T-helper 2 cell treated with Interferon-gamma antibody and Interleukin-4, amounts not matched to agents 5 μg/mL and 100 μg/mL, for 36 hours (primary cell): ENCODE measurements at regions not wholly inside any gene's neighbourhood (a gene's known extent, or its start where the extent isn't known, plus 50 kb on each side); places are given as distances from the start of the nearest gene placed in this dataset.
"Not testable (repeated sequence)": the region's sequence is repeated elsewhere in the genome, so short reads cannot be mapped to it uniquely, and the experiment has no call there.

Experiments used
- DNase-seq: peaks from one replicate; pipeline ENCODE4 v3.0.0; 2021; ENCODE audit warnings: low spot score
- H3K27ac Mint-ChIP-seq: one replicate; pipeline ENCODE4 v1.8.0; 2021; ENCODE audit warnings: mild to moderate bottlenecking, mixed read lengths
- H3K27me3 Mint-ChIP-seq: one replicate; pipeline ENCODE4 v1.8.0; 2021; ENCODE audit warnings: low read depth, mixed read lengths
- H3K36me3 Mint-ChIP-seq: one replicate; pipeline ENCODE4 v1.8.0; 2021; ENCODE audit warnings: low read depth, mixed read lengths
- H3K4me1 Mint-ChIP-seq: one replicate; pipeline ENCODE4 v1.8.0; 2021; ENCODE audit warnings: low read depth, mixed read lengths
- H3K4me3 Mint-ChIP-seq: one replicate; pipeline ENCODE4 v1.8.0; 2022; ENCODE audit warnings: mild to moderate bottlenecking, moderate library complexity, mixed read lengths
- H3K9me3 Mint-ChIP-seq: one replicate; pipeline ENCODE4 v1.8.0; 2021; ENCODE audit warnings: mixed read lengths

GRCh38 chr12:25315388-25315787, 64.7 kb upstream of the KRAS start:
- Mint-ChIP-seq H3K9me3 (peaks cover 4% of the 10 kb centered on the region), H3K27me3 (peaks cover 27% of the 10 kb centered on the region), H3K4me3 (no peak overlapping the region), H3K36me3 (peaks cover 2% of the 10 kb centered on the region), H3K27ac (no peak overlapping the region), H3K4me1 (peaks cover 9% of the 10 kb centered on the region)
- no peak for DNase-seq

GRCh38 chr12:25313266-25313990, 62.7 kb upstream of the KRAS start:
- peaks cover 25% of the 10 kb centered on the region for H3K27me3 Mint-ChIP-seq
- not testable (repeated sequence) for DNase-seq, H3K4me1 Mint-ChIP-seq, H3K4me3 Mint-ChIP-seq, H3K36me3 Mint-ChIP-seq, H3K9me3 Mint-ChIP-seq, H3K27ac Mint-ChIP-seq

GRCh38 chr12:25311506-25311905, 60.8 kb upstream of the KRAS start:
- peaks cover 4% of the 10 kb centered on the region for H3K9me3 Mint-ChIP-seq
- no peaks in the 10 kb centered on the region for H3K4me1 Mint-ChIP-seq
- H3K27me3 Mint-ChIP-seq, result peaks cover 18% of the 10 kb centered on the region
- peaks cover 2% of the 10 kb centered on the region for H3K36me3 Mint-ChIP-seq
- no peak for DNase-seq
- no peak overlapping the region for H3K4me3 Mint-ChIP-seq
- H3K27ac Mint-ChIP-seq, result no peak overlapping the region

- H3K27ac Mint-ChIP-seq, H3K4me3 Mint-ChIP-seq, H3K4me1 Mint-ChIP-seq, H3K9me3 Mint-ChIP-seq, H3K36me3 Mint-ChIP-seq, DNase-seq: not testable (repeated sequence)
- peaks cover 23% of the 10 kb centered on the region for H3K27me3 Mint-ChIP-seq
Measured at GRCh38 chr12:25310071-25310470, 59.3 kb upstream of the KRAS start.

GRCh38 chr12:25308756-25309155, 58.0 kb upstream of the KRAS start:
- H3K27me3 Mint-ChIP-seq, result peaks cover 31% of the 10 kb centered on the region
- H3K9me3 Mint-ChIP-seq, result peaks cover 6% of the 10 kb centered on the region
- no peak overlapping the region for H3K27ac Mint-ChIP-seq
- H3K4me1 Mint-ChIP-seq, result no peaks in the 10 kb centered on the region
- no peak overlapping the region for H3K4me3 Mint-ChIP-seq
- DNase-seq, result no peak
- H3K36me3 Mint-ChIP-seq, result peaks cover 2% of the 10 kb centered on the region

- Mint-ChIP-seq H3K36me3 (no peaks in the 10 kb centered on the region), H3K4me1 (no peaks in the 10 kb centered on the region), H3K9me3 (peaks cover 3% of the 10 kb centered on the region), H3K27me3 (peaks cover 36% of the 10 kb centered on the region), H3K27ac (no peak overlapping the region), H3K4me3 (no peak overlapping the region)
- no peak for DNase-seq
Measured at GRCh38 chr12:25307818-25308217, 57.1 kb upstream of the KRAS start.

GRCh38 chr12:25301798-25302197, 51.1 kb upstream of the KRAS start:
- DNase-seq, result no peak
- H3K27ac Mint-ChIP-seq, result no peak overlapping the region
- no peaks in the 10 kb centered on the region for H3K4me1 Mint-ChIP-seq
- H3K36me3 Mint-ChIP-seq, result peaks cover 2% of the 10 kb centered on the region
- peaks cover 48% of the 10 kb centered on the region for H3K27me3 Mint-ChIP-seq
- peaks cover 3% of the 10 kb centered on the region for H3K9me3 Mint-ChIP-seq
- no peak overlapping the region for H3K4me3 Mint-ChIP-seq
